ENCODE measurements at regions not wholly inside any gene's neighbourhood (a gene's known extent, or its start where the extent isn't known, plus 50 kb on each side); places are given as distances from the start of the nearest gene placed in this dataset.
"Not testable (repeated sequence)": the region's sequence is repeated elsewhere in the genome, so short reads cannot be mapped to it uniquely, and the experiment has no call there.

GRCh38 chr16:17780181-17780580, 309.4 kb upstream of the XYLT1 start:
- DNase-seq = no peak

- DNase-seq = no peak
Observed at GRCh38 chr16:17777408-17777863, 306.7 kb upstream of the XYLT1 start.

- DNase-seq = no peak
Observed at GRCh38 chr16:17776888-17777287, 306.1 kb upstream of the XYLT1 start.

- DNase-seq = no peak
Observed at GRCh38 chr16:17776465-17776864, 305.7 kb upstream of the XYLT1 start.

- no peak for DNase-seq
Observed at GRCh38 chr16:17775061-17775460, 304.3 kb upstream of the XYLT1 start.

GRCh38 chr16:17773698-17774101, 302.9 kb upstream of the XYLT1 start:
- no peak for DNase-seq

- no peak for DNase-seq
Observed at GRCh38 chr16:17770104-17770503, 299.3 kb upstream of the XYLT1 start.

- DNase-seq = no peak
Observed at GRCh38 chr16:17769065-17769464, 298.3 kb upstream of the XYLT1 start.

GRCh38 chr16:17768257-17768656, 297.5 kb upstream of the XYLT1 start:
- no peak for DNase-seq

GRCh38 chr16:17766012-17766411, 295.3 kb upstream of the XYLT1 start:
- no peak for DNase-seq

- no peak for DNase-seq
Observed at GRCh38 chr16:17759451-17760390, 289.0 kb upstream of the XYLT1 start.

- DNase-seq = no peak
Observed at GRCh38 chr16:17757808-17758207, 287.0 kb upstream of the XYLT1 start.

- no peak for DNase-seq
Observed at GRCh38 chr16:17755158-17755557, 284.4 kb upstream of the XYLT1 start.

- no peak for DNase-seq
Observed at GRCh38 chr16:17753434-17753833, 282.7 kb upstream of the XYLT1 start.

- DNase-seq = no peak
Observed at GRCh38 chr16:17749706-17750105, 278.9 kb upstream of the XYLT1 start.

- DNase-seq = no peak
Observed at GRCh38 chr16:17748044-17748719, 277.4 kb upstream of the XYLT1 start.

- DNase-seq = no peak
Observed at GRCh38 chr16:17747081-17747756, 276.5 kb upstream of the XYLT1 start.

GRCh38 chr16:17744921-17745572, 274.3 kb upstream of the XYLT1 start:
- no peak for DNase-seq

- DNase-seq = no peak
Observed at GRCh38 chr16:17743578-17743977, 272.8 kb upstream of the XYLT1 start.

GRCh38 chr16:17743158-17743557, 272.4 kb upstream of the XYLT1 start:
- DNase-seq = no peak

- DNase-seq = not testable (repeated sequence)
Observed at GRCh38 chr16:17735099-17735498, 264.3 kb upstream of the XYLT1 start.

GRCh38 chr16:17729820-17730219, 259.1 kb upstream of the XYLT1 start:
- no peak for DNase-seq

GRCh38 chr16:17728196-17728595, 257.4 kb upstream of the XYLT1 start:
- DNase-seq = no peak

Data from islet precursor cell (in vitro differentiated cells).